Sigmoid colon (tissue), 6 donors: ENCODE measurements at regions not wholly inside any gene's neighbourhood (a gene's known extent, or its start where the extent isn't known, plus 50 kb on each side); places are given as distances from the start of the nearest gene placed in this dataset.

ENCODE experiments used
- DNase-seq: peaks from one replicate; pipeline ENCODE4 v3.0.0-alpha.2; 2019
- H3K27ac ChIP-seq, 4 donors: fragments of 200-600 bp; sonication (generic); one replicate each; pipeline ENCODE4 v1.5.1; 2016 to 2019; ENCODE audit warnings: mild to moderate bottlenecking in 1 of 4
- H3K27me3 ChIP-seq, 3 donors: fragments of 200-600 bp; sonication (generic); one replicate each; pipeline ENCODE4 v1.5.1; 2019; ENCODE audit warnings: mild to moderate bottlenecking in 1 of 3
- H3K36me3 ChIP-seq, 4 donors: fragments of 200-600 bp; sonication (generic); one replicate each; pipeline ENCODE4 v1.5.1; 2016 to 2019
- H3K4me1 ChIP-seq, 4 donors: fragments of 200-600 bp; sonication (generic); one replicate each; pipeline ENCODE4 v1.5.1; 2017 to 2019
- H3K4me3 ChIP-seq, 4 donors: fragments of 200-600 bp; sonication (generic); one replicate each; pipeline ENCODE4 v1.5.1; 2017 to 2019; ENCODE audit warnings: mild to moderate bottlenecking in 2 of 4, moderate library complexity in 1 of 4
- H3K9me3 ChIP-seq, 4 donors: fragments of 200-600 bp in 3 of 4; sonication (generic) in 3 of 4; one replicate each; pipeline versions ENCODE4 v1.5.1 to v1.6.1; 2013 to 2019
- CTCF ChIP-seq, 4 experiments: fragments of 450-650 bp in 3 of 4; fragments of 200-600 bp in 1 of 4; IDR thresholded peaks; one replicate each; pipeline ENCODE4 v1.5.1; 2016 to 2019; ENCODE audit warnings: antibody characterized with exemption in 4 of 4, mild to moderate bottlenecking in 3 of 4, moderate library complexity in 2 of 4
- EP300 ChIP-seq, 4 donors: sonication (generic); formaldehyde crosslinking; IDR thresholded peaks; one replicate each; pipeline ENCODE4 v1.6.1; 2017; ENCODE audit warnings: antibody characterized with exemption in 4 of 4
- POLR2A ChIP-seq, 2 donors: fragments of 450-650 bp; IDR thresholded peaks; one replicate each; pipeline ENCODE4 v1.6.1; 2016; ENCODE audit warnings: antibody characterized with exemption in 2 of 2, mild to moderate bottlenecking in 2 of 2, moderate library complexity in 2 of 2
- POLR2AphosphoS5 ChIP-seq, 4 donors: sonication (generic); formaldehyde crosslinking; IDR thresholded peaks; one replicate each; pipeline ENCODE4 v1.6.1; 2017; ENCODE audit warnings: antibody characterized with exemption in 4 of 4
- WGBS, 2 donors: extraction: QIAGEN DNeasy Blood & Tissue Kit; methylation state at CpG; one replicate each; pipeline ENCODE4 v1.1.7; 2013; 5-methylcytosine and 5-hydroxymethylcytosine counted together
- intact Hi-C: fragments of 100-400 bp; cut with DNase I; formaldehyde crosslinking; loops from one replicate; pipeline ENCODE4 v1.15.1; 2023
- donor health status: healthy with polysubstance abuse.
- donor health status: healthy.

DNA sequence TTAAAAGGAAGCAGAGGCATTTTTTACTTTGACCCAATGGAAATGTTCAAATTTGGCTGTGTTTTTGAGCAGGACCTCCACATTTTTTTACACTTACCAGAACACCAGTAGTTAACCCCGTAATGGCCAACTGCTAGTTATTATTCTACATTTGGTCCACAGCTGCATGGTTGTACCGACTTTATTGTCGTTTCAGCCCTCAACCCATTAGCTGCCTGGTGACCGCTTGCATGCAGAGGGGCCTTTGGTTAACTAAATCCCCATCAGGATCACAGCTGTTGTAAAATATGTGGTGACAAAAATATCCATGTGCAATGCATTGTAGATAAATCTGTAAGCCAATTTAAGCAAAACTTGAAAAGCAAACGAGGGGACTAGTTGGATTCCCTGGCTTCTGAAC, 342.2 kb upstream of the MEOX2 start:
- DNase-seq, result no peak
- Histone ChIP-seq H3K36me3 (no peaks in the 10 kb centered on the region), H3K27me3 (no peaks in the 10 kb centered on the region), H3K4me3 (no peak overlapping the region), H3K9me3 (no peaks in the 10 kb centered on the region), H3K27ac (peak overlapping the region; percentile 13 to 75 (median 64)), H3K4me1 (peaks cover 0 to 51% (median 50%) of the 10 kb centered on the region in 4 donors)
- intact Hi-C loops, result no loop called here
- TF ChIP-seq CTCF (IDR thresholded peaks at IDR 0.05), result no peak
- TF ChIP-seq POLR2AphosphoS5 (IDR thresholded peaks at IDR 0.05), result no peak
- TF ChIP-seq EP300 (IDR thresholded peaks at IDR 0.05), result no peak
- 70 to 74% methylated on average over 5 of the region's 5 CpGs for WGBS, 2 donors

- Histone ChIP-seq H3K27me3 (no peaks in the 10 kb centered on the region), H3K27ac (peak overlapping the region; percentile 13 to 75 (median 64)), H3K4me1 (peaks cover 0 to 56% (median 55%) of the 10 kb centered on the region in 4 donors), H3K4me3 (no peak overlapping the region), H3K36me3 (no peaks in the 10 kb centered on the region), H3K9me3 (no peaks in the 10 kb centered on the region)
- TF ChIP-seq CTCF (IDR thresholded peaks at IDR 0.05) (no peak), POLR2AphosphoS5 (IDR thresholded peaks at IDR 0.05) (peak in 2 of 4 donors; percentile 16 to 23), EP300 (IDR thresholded peaks at IDR 0.05) (no peak)
- no peak for DNase-seq
- 67 to 89% methylated on average over 2 of the region's 2 CpGs for WGBS, 2 donors
- intact Hi-C loops, result no loop called here
Measured at GRCh38 chr7:16028103-16028502, 341.6 kb upstream of the MEOX2 start.

DNA sequence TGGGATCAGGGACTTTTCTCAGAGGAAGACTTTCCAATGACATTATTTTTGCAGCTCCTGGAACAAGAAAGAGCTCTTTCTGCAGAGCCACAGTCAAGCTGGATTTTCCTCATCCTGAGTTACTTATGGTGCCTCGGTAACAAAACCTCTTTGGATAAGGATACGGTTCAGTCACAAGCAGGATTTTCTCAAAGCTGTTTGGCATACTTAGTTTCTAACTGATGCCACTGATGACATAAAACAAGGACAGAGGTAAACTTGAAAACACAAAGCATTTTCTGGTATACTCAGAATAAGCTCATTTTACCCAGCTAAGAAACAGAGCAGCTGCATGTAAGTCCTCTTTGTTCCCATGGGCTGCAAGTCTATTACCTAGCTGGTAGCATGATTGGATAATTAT, 340.9 kb upstream of the MEOX2 start:
- Histone ChIP-seq H3K4me3 (no peak overlapping the region), H3K27me3 (no peaks in the 10 kb centered on the region), H3K4me1 (peaks cover 0 to 63% (median 59%) of the 10 kb centered on the region in 4 donors), H3K9me3 (no peaks in the 10 kb centered on the region), H3K27ac (peak overlapping the region; percentile 13 to 75 (median 64)), H3K36me3 (no peaks in the 10 kb centered on the region)
- DNase-seq, result no peak
- TF ChIP-seq CTCF (IDR thresholded peaks at IDR 0.05) (no peak), EP300 (IDR thresholded peaks at IDR 0.05) (no peak), POLR2AphosphoS5 (IDR thresholded peaks at IDR 0.05) (no peak), POLR2A (IDR thresholded peaks at IDR 0.05) (no peak)
- intact Hi-C loops, result no loop called here
- WGBS, 2 donors, result 90 to 93% methylated on average over 2 of the region's 2 CpGs

GRCh38 chr7:16026253-16027020, 340.0 kb upstream of the MEOX2 start:
- peaks cover 0 to 68% (median 63%) of the 10 kb centered on the region in 4 donors for H3K4me1 ChIP-seq
- WGBS, 2 donors, result 84 to 86% methylated on average over 10 of the region's 10 CpGs
- H3K36me3 ChIP-seq, result no peaks in the 10 kb centered on the region
- TF ChIP-seq EP300 (IDR thresholded peaks at IDR 0.05) (no peak), CTCF (IDR thresholded peaks at IDR 0.05) (no peak), POLR2AphosphoS5 (IDR thresholded peaks at IDR 0.05) (no peak), POLR2A (IDR thresholded peaks at IDR 0.05) (no peak)
- no peaks in the 10 kb centered on the region for H3K9me3 ChIP-seq
- H3K27me3 ChIP-seq, result no peaks in the 10 kb centered on the region
- intact Hi-C loops, result no loop called here
- DNase-seq, result peak; percentile 70
- peak overlapping the region; percentile 56 to 75 (median 64) for H3K27ac ChIP-seq
- no peak overlapping the region for H3K4me3 ChIP-seq
